DMS153 (cell line): ENCODE measurements at regions not wholly inside any gene's neighbourhood (a gene's known extent, or its start where the extent isn't known, plus 50 kb on each side); places are given as distances from the start of the nearest gene placed in this dataset.

Experiments used
- DNase-seq: peaks from one replicate; lab custom pipeline; 2025; lab: John Stamatoyannopoulos, UW

- DNase-seq, result no peak
These were observed 258.8 kb downstream of the GLI2 start for GRCh38 chr2:120994301-120994995.

GRCh38 chr2:120995152-120995551 is 259.5 kb downstream of the GLI2 start:
- no peak for DNase-seq

- DNase-seq, result no peak
These were observed 260.1 kb downstream of the GLI2 start for GRCh38 chr2:120995656-120996190.

GRCh38 chr2:120999377-121000097 is 263.9 kb downstream of the GLI2 start:
- DNase-seq, result no peak

GRCh38 chr2:121000804-121001203 is 265.1 kb downstream of the GLI2 start:
- no peak for DNase-seq

GRCh38 chr2:121001641-121002040 is 266.0 kb downstream of the GLI2 start:
- no peak for DNase-seq

GRCh38 chr2:121002597-121002996 is 266.9 kb downstream of the GLI2 start:
- DNase-seq, result no peak

GRCh38 chr2:121003391-121003790 is 267.7 kb downstream of the GLI2 start:
- no peak for DNase-seq

GRCh38 chr2:121004359-121004758 is 268.7 kb downstream of the GLI2 start:
- no peak for DNase-seq

- no peak for DNase-seq
These were observed 269.3 kb downstream of the GLI2 start for GRCh38 chr2:121004950-121005349.

- DNase-seq, result no peak
These were observed 269.8 kb downstream of the GLI2 start for GRCh38 chr2:121005453-121005852.

- DNase-seq, result no peak
These were observed 271.2 kb downstream of the GLI2 start for GRCh38 chr2:121006743-121007489.

- no peak for DNase-seq
These were observed 271.8 kb downstream of the GLI2 start for GRCh38 chr2:121007490-121007853.

GRCh38 chr2:121008975-121009374 is 273.3 kb downstream of the GLI2 start:
- no peak for DNase-seq

- no peak for DNase-seq
These were observed 274.0 kb downstream of the TFCP2L1 start for GRCh38 chr2:121010998-121011397.

GRCh38 chr2:121014876-121015275 is 270.1 kb downstream of the TFCP2L1 start:
- DNase-seq, result no peak

- DNase-seq, result no peak
These were observed 269.0 kb downstream of the TFCP2L1 start for GRCh38 chr2:121015971-121016485.

GRCh38 chr2:121017396-121017795 is 267.6 kb downstream of the TFCP2L1 start:
- DNase-seq, result no peak

- DNase-seq, result no peak
These were observed 266.6 kb downstream of the TFCP2L1 start for GRCh38 chr2:121018136-121019061.

- no peak for DNase-seq
These were observed 265.9 kb downstream of the TFCP2L1 start for GRCh38 chr2:121019071-121019470.

GRCh38 chr2:121019756-121020155 is 265.2 kb downstream of the TFCP2L1 start:
- no peak for DNase-seq
